Fibroblast of pulmonary artery (primary cell): ENCODE measurements at regions not wholly inside any gene's neighbourhood (a gene's known extent, or its start where the extent isn't known, plus 50 kb on each side); places are given as distances from the start of the nearest gene placed in this dataset.

ENCODE experiments used
- DNase-seq: peaks from one replicate; pipeline ENCODE4 v3.0.0-alpha.2; 2010; ENCODE audit warnings: low read depth
- H3K4me3 ChIP-seq: replicated peaks from 2 replicates; pipeline ENCODE4 v1.5.1; 2011; ENCODE audit warnings: low read depth, mild to moderate bottlenecking, control low read depth, low read length, moderate library complexity
- TF ChIP-seq, protein P1 (sequence below): IDR thresholded peaks from 2 replicates; pipeline ENCODE4 v1.5.1; 2011; ENCODE audit warnings: mild to moderate bottlenecking, control low read depth, low read length, inconsistent platforms; ENCODE audit errors: missing control alignments

DNA sequence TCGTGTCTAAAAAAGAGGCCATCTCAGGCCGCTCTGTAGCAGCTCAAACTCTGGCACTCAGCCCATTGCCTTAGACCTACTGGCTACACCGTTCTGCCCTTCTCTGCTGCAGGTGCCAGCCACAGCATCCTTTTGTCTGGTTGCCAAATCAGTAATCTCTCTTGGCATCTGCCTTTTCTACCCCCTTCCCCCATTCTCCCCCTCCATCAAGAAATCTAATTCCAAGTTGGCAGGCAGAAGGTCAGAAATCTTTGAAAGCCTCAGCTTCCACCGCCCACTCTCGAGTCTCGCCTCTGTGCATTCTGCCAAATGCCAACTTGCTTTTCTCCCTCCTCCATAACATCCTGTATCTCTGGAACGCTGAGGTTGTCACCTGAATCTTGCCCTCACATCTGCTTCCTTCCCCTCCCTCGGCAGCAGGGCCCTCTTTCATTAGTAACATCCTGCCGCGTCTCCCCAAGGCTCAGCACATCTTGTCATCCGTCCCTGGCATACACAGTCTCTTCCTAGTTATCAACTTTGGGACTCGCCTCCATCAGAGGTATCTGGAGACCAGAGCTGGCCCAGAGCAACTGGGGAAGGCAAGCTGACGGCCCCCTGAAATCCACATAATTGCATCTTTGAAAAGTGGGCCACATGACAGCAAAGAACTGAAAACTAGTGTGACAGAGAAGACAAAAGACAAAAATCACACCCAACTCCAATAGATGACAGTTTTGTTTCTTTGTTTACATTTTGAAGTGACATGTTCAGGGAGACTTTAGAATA lies 312.0 kb upstream of the CCDC54 start:
- TF ChIP-seq, protein P1, sequence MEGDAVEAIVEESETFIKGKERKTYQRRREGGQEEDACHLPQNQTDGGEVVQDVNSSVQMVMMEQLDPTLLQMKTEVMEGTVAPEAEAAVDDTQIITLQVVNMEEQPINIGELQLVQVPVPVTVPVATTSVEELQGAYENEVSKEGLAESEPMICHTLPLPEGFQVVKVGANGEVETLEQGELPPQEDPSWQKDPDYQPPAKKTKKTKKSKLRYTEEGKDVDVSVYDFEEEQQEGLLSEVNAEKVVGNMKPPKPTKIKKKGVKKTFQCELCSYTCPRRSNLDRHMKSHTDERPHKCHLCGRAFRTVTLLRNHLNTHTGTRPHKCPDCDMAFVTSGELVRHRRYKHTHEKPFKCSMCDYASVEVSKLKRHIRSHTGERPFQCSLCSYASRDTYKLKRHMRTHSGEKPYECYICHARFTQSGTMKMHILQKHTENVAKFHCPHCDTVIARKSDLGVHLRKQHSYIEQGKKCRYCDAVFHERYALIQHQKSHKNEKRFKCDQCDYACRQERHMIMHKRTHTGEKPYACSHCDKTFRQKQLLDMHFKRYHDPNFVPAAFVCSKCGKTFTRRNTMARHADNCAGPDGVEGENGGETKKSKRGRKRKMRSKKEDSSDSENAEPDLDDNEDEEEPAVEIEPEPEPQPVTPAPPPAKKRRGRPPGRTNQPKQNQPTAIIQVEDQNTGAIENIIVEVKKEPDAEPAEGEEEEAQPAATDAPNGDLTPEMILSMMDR: no peak
- DNase-seq: peak; percentile 7
- H3K4me3 ChIP-seq: no peak overlapping the region

DNA sequence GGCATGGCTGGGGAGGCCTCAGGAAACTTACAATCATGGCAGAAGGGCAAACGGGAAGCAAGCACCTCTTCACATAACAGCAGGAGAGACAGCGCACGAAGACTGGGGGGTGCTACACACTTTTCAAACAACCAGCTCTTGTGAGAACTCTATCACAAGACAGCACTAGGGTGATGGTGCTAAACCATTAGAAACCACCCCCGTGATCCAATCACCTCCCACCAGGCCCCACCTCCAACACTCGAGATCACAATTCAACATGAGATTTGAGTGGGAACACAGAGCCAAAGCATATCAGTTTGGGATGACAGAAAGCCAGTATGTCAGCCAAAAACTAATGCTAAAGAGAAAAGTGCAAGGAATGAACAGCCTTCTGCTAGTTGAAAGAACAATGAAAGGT lies 309.8 kb upstream of the CCDC54 start:
- no peak overlapping the region for H3K4me3 ChIP-seq
- no peak for DNase-seq
- TF ChIP-seq, protein P1: no peak

DNA sequence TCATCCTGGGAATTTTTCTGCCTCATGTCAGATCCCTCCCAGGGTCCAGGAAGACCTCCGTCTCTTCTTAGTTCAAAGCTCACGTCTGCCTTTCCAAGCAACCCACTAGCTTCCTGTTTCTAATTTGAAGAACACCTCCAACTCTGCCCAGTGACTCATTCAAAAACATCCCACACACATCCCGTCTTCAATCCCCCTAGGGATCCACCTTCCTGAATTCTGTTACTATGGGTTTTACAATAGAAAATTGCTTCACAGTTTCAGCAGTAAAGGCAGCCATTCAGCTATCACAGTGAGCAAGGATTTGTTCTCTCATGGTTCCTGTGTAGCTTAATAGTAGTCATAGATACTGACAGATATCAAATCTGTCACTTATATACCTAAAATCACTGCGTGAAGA lies 308.3 kb upstream of the CCDC54 start:
- H3K4me3 ChIP-seq: no peak overlapping the region
- DNase-seq: peak; percentile 93
- TF ChIP-seq, protein P1: no peak

DNA sequence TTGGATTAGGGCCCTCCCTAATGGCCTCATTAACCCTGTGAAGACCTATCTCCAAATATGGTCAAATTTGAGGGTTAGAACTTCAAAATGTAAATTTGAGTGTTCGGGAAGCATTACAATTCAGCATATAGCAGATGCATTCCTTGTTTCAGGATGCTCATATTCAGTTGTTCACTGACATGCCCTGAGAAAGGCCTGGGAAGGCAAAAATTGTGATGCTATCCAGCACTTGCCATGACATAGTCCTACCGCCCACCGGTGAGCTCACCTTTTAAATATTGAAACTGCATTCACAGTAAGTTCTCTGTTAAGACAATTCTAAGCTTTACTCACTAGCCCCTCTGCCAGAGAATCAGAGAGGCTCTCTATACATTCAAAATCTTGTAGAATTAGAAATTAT lies 300.3 kb upstream of the CCDC54 start:
- H3K4me3 ChIP-seq: no peak overlapping the region

DNA sequence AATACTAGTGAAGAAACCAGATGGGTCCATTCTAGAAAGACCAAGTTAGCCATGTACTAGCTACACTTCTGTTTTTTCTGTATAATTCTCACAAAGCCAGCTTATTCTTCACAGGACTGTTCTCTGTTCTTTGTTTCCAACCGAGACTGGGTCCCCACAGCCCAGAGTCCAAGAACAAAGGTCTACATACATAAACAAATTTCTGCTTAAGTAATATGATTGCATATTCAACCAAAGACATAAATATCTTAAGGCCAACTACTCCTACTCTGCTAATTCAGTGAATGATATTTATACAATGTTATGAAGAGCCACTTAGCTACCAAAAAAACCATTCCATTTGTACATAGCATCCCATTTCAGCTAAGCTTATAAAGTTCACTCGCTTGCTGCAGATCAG lies 299.8 kb upstream of the CCDC54 start:
- TF ChIP-seq, protein P1: no peak
- H3K4me3 ChIP-seq: no peak overlapping the region
- DNase-seq: no peak

More for the DNA sequence above, 300.3 kb upstream of the CCDC54 start:
- no peak for DNase-seq
- TF ChIP-seq, protein P1: no peak

DNA sequence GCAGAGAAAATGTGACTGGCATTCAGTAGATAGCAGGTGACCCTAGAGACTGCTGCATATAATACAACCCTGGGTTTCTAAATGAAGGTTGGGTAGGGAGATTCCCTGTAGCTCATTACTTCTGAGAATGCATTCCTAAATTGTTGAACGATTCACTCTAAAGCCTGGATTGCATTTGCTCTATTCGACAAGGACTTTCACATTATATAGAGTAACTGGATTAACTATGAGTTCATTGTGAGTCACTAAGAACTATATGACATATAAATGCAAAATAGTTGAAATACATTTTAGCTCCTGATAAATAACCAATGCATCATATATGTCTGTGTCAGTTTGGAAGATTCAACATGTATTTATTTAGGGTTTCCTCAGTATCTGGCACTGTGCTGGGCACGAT lies 294.7 kb upstream of the CCDC54 start:
- DNase-seq: no peak
- TF ChIP-seq, protein P1: no peak
- no peak overlapping the region for H3K4me3 ChIP-seq

DNA sequence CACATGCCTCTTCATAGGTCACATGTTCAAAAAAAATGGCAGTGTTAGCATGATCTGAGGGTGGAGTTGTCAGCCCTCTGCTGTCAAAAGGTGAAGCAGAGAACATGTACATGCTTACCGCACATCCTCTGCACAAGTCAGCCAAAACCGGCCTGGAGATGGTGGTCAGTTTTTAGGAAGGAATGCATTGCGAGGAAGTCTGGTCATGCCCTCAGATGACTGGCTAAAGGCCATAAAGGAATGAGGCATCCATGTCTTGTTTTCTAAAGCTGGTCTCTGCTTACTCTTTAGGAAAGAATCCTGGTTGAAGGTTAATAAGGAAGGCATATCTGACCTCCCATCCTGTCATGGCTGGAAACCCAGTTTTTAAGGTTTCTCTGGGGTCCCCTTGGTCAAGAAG lies 292.0 kb upstream of the CCDC54 start:
- TF ChIP-seq, protein P1: no peak
- H3K4me3 ChIP-seq: no peak overlapping the region

More for the DNA sequence above, 292.0 kb upstream of the CCDC54 start:
- DNase-seq: peak; percentile 7
